ENCODE measurements at regions not wholly inside any gene's neighbourhood (a gene's known extent, or its start where the extent isn't known, plus 50 kb on each side); places are given as distances from the start of the nearest gene placed in this dataset.

DNA sequence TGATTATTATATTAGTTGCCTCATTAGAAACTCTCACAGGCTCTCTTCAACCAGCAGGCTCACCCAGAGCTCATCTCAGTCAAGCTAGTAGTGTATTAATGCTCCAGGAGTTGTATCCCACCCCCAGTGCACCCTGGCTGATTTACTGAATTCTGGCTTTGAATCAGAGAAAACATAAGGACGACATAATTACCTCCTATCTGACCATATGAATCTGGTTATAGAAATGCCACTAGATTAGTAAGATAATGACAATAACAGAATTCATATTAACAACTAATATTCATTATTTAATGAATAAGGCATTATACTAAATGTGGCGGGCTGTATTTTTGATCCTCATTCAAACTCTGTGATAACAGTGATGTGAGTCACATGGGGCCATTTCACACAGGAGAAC, 1066.7 kb downstream of the TTLL7 start:
- no peak for DNase-seq

DNA sequence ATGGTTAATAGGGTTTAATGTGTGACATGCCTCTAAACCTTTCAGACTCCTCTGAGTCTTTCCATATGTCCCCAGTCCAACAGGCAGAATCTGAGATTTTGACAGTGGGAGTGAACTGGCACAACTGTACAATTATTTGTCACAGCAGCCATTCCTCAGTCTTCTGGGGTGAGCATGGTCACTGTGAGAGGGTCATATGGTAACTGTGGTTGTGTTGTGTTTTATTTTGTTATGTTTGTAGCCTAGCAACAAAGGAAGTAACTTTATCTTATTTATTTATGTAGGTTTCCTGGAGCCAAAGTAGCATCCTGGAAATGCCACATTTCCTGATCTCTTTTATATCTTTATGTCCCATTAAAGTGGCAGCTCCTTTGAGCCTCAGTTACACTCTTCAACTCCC, 1067.9 kb downstream of the TTLL7 start:
- no peak for DNase-seq

DNA sequence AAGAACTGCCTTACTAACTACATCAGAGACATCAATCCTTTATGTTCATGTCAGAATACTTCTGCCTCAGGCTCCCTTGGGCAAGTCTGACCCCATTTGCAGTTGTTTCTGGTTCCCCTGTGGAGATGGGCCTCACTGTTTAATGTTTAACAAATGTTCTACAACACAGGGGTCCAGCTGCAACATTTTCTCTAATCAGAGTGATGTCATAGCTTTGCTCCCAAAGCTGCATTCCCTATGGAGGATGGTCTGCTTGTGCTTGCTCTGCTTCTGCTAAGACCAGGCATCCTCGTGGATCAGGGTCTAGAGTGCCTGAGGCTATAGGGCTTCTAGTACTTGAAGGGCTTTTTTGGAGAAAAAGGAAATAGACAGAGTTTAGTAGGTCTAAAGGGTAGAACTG, 1071.2 kb downstream of the TTLL7 start:
- DNase-seq, result no peak

DNA sequence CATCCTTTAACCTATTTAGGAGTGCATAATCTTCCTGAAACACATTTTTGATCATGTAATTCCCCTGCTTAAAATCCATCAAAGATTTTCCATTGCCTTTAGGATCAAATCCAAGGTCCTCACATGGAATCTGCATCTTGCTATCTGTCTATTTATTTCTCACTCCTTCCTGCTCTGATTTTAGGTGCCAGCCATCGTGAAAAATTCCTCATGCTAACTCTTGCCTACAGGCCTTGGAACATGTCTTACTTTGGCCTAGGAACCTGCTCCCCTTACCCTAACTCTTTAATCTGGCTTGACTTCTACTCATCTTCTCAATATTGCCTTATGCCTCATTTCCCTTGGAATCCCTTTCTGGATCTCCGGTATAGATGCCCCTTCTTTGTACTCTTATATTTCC, 1074.3 kb downstream of the TTLL7 start:
- DNase-seq, result no peak

DNA sequence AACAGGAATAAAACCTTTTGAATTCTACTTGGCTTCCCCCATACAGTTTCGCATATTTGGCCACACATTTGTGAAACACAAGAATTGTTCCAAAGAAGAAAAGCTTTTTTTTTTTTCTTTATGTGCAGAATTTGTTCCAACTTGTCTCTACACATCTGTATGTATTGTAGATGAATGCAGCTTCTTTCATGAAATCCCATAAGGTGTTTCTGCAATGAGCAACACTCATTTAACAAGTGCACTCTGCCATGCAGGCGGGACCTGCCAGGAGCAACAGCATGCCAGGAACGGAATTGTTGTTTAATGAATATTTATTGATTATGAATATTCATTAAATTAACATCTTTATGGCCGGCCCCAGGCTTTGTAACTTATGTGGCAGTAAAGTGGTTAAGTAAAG, 1075.0 kb downstream of the TTLL7 start:
- DNase-seq, result no peak

DNA sequence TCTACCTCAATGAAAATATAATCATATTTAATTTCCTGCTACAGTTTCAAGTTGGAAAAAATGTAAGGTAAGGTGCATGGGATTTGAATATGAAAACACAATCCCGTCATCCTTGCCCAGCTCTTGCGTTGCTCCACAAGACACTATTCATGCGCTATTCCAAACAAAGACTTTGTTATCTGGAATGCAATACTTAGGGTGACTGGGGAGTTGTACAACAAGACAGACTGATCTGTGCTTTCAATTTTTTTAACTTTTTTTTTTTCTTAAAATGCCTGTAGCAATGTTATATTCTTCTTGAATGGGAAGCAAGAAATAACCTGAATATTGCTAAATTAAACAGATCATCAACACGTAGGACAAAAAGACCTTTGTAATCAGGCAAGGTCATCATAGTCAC, 1077.2 kb downstream of the TTLL7 start:
- DNase-seq, result no peak

DNA sequence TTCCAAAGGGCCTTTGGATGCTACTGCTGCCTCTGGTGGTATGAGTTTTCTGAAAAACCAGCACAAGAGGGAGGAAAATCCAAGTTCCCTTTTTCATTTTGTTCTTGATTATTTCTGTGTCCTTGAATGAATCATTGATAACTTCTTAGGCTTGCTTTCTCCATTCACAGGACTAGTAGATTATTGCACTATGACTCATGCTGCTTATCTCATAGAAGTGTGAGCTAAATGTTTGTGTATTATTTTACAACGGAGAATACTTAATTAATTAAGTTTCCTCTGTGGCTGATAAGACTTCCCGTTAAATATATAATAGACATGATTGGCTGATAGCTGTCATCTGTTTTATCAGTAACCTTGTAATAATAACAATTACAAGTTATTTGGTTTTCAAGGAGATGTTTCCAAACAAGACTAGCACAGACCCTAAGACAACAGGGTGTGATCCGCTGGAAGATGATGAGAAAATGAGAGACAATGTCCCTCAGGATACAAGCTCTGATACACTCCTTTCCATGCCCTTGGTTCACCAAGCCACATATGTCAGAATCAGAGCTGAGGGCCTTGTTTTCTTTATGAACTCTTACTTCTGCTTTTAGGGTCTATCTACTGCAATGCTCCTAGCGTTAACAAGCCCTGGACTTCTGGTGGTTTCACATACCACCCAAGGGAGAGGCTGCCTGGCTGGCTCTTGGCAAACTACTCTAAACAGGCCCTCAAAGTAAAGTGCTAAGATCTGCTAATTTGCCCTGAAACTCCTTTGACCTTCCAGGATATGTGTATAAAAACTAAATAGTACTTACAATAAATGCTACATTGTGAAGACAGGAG, 1078.3 kb downstream of the TTLL7 start:
- DNase-seq, result no peak

DNA sequence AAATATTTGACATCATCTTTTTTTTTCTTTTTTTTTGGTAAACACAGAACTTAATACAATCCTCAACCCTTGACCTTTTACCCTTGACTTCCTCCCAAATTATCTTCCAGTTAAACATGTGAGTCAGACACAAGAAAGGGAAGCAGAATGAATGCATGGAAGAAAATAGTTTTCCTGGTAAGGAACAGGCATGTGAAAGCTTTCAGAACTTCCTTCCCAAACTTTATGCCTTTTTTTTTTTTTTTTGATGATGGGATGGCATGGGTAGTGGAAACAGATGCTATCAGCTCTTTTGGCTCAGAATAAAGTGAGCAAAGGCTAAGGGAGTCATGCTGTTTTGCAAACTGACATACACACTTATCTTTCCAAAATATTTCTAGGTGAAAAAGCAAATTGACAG, 1079.1 kb downstream of the TTLL7 start:
- no peak for DNase-seq

DNA sequence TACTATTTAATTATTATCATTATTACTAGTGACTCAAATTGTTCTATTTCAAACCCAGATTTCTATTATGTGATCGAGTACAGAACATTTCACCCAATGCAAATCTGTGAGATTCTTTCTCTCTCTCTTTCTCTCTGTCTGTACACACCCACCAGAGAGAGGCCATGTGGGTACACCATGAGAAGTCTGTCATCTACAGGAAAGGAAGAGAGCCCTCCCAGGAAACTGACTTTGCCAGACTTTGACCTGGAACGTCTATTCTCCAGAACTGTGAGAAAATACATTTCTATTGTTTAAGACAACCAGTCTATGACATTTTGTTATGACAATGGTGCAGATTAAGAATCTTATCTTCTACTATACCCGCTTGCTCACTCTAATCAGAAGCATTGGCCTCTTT, 1091.6 kb downstream of the TTLL7 start:
- DNase-seq, result no peak

DNA sequence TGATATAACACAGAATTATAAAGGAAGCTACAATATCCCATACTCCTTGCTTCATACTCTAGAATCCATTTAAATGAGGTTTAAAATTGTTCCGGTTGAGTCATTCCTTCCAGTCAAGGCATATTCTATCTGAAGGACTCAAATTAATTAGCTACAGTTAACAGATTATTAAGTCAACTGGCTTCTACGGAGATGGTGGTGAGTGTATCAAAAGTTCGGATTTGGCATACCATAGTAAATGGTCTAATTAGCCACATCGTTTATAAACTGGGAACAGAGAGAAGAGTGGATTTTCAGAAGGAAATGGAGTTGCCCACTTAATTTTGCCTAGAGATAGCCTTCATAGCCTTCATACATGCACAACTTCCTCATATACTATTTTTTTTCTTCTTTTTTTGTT, 1095.3 kb downstream of the TTLL7 start:
- DNase-seq, result no peak

DNA sequence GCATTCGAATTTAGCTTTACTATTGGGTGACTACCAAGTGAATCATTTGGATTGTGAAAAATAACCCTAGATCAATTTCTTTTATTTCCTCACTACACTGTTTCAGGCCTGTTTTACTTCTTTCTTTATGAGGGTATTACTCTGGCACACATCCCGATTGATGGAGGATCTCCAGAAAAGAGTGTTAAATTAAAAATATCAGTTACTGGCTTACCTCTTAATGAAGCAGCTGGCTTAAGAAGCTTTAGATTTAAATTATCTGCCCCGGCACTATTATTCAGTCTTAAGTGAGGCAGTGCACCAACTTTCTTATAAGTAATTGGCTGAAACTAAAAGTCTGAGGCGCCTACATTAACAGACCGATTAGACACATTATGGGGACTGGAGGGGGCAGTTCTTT, 1097.4 kb downstream of the TTLL7 start:
- no peak for DNase-seq

DNA sequence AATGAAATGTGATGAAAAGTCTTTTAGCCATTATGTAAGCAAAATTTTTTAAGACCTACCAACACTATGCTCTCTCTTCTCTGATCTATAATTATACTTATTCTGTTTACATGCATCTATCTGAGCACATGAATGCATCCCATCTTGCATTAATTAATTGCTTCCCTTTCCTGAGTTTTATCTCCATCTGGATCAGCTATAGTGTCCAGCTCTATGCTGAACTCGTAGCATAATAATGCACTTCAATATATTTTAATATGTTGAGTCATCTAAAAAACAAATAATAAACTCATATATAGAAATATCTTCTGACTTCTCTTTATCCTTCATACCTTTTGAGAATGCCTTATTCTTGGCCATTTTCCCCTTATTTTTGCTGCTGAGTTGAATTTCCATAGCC, 1097.8 kb downstream of the TTLL7 start:
- DNase-seq, result no peak

DNA sequence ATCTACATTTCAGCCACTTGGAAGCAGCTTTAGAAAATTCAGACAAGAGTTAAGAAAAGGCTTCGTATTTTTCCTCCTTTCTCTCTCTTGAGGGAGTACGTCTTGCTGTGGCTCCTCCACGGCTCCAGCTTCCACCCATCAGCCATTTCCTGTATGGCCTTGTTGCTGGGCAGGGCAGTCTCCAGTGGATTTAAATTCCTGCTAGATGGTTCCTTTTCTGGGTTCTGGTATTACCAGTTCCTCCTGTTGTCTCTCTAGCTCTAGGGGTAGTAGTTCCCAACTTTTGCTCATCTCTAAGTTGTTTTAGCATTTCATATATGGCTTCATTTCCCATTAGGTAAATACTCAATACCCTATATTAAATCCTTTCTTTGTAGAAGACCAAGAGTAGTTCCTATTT, 1098.3 kb downstream of the ADGRL2 start:
- no peak for DNase-seq

DNA sequence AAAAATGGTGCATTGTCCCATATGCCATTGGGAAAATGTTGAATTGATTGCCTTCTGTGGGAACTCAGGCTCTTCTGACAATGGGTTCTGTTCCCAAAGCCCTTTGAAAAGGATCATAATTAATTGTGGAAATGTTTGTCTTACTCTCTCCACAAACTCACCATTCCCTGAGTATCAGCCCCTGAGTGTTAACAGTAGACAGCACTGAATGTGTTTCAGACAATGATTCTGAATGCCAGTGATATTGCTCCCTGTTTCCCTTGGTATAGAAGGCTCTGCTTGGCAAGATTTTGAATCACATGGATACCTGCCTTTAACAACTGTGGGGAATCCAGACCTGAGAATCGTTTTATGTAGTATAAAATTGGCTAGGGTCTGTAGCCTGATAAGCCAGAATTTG, 1096.8 kb downstream of the ADGRL2 start:
- DNase-seq, result no peak

DNA sequence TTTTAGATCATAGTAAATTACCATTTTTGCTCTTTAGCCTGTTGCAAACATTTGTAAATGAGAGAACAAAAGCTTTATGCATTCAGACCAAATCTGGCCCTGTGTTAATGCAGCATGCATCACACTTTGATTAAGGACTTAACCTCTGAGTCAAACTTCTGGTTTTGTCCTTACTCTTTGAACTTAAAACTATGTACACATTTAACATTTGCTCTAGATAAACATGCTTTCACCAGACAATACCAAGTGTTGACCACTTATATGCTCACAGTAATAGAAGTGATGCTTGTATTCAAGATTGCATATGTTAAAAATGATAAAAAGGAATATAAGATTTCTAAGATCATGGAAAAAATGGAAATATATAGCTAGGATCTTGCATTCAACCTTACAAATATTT, 1095.3 kb downstream of the ADGRL2 start:
- DNase-seq, result no peak

DNA sequence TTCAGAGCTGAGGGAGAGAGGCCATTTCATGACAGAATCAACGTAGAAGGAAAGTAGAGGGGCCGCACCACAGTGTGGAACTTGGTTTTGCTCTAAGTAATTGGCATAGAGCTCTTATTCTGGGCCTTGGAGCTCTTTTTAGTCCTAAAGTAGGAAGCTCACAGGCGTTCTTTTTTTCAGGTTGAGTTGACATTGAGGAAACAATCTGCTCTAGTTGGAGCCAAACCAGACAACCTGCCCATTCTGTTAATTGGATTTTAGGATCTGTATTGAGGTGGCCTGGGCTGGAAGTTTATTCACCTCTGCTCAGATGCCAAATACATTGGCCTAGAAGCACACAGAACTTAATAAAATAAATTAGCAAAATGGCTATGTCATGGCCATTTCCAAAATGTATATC, 1093.9 kb downstream of the ADGRL2 start:
- DNase-seq, result no peak

DNA sequence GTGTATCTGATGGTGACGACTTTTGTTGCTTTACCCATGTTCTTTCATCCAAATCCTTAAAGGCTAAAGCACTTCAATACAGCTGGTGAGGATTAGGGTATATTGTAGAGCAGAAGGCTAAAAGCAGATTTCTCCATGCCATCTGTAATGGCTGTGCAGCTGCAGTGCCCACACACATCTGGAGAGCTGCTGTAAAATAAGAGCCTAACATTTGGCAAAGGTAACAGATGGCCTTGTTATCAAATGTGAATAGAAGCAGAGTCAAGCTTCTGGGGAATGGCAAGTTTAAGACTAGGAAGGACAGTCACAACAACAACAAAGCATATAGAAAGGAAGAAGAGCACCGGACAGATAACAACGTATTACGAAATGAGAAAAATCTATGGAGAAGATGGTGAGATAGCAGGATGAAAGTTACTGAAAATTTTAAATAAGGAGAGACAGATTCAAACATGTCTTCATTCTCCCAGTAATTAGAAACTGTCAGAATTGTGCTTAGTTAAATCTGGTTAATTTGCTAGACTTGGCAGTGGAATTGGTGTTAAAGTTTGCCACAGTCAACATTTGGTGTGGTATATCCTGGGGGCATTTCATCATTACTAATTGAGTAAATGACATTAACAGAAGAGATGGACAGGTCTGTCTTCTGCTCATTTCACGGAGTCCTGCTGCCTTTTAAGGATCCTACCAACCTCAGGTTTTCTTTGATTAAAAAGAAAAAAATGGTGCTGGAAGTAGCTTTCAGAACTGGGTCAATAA, 1093.2 kb downstream of the ADGRL2 start:
- no peak for DNase-seq

DNA sequence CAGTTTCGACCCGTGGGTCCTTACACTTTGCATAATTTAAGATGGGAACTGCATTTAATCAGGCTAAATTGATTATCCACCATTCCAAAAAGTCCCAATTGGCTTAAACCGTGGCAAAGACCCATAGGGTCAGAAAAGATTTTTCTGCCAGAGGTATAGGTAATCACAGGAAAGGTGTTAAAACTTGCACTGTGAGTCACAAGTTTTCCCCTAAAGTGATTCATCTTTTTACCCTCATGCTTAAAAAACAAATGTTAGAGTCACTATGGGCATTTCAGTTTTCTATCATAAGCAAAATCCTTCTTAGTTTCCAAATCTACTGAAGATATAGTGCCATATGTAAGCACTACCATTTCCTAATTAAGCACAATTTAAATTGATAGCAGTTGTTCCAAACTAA, 1079.8 kb downstream of the ADGRL2 start:
- no peak for DNase-seq

DNA sequence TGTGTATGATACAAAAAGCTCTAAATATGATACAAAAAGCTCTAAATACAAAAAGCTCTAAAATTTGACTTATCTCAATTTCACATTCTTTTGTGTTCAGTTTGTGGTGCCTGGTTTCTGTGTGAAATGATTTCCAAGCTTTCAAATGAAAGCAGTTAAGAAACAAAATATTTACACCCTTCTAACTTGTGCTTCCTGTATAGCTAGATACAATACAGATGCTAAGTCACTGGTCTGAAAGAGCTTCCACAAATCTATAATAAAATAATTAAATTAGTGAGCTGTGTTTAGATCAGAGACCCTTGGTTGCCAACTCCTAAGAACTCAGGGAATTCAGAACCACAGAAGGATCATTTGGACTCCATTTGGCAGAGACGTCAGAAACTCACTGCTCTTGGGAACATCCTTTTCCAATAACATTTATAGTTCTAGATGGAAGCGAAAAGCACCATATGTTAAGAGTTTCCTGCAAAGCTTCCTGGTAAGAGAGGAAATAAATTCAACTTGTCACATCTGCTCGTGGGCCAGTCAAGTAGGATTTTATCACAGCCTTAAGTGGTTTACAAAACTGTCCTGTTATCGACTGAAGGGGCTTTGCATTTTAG, 1079.1 kb downstream of the ADGRL2 start:
- DNase-seq, result no peak

DNA sequence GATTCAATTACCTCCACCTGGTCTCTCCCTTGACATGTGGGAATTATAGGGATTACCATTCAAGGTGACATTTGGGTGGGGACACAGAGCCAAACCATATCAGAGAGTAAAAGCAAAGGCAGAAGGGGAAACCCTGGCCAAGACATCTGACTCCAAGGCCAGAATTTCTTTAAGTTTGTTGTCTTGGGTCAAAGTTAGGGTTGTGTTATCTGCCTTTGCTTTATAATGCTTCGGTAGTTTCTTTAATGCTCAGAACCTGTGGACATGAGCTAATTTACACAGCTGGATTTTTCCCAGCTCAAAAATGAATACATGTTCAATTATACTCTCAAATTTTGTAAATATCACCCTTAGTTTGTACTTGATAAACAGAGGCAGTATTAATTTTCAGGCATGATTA, 1074.4 kb downstream of the ADGRL2 start:
- DNase-seq, result no peak

DNA sequence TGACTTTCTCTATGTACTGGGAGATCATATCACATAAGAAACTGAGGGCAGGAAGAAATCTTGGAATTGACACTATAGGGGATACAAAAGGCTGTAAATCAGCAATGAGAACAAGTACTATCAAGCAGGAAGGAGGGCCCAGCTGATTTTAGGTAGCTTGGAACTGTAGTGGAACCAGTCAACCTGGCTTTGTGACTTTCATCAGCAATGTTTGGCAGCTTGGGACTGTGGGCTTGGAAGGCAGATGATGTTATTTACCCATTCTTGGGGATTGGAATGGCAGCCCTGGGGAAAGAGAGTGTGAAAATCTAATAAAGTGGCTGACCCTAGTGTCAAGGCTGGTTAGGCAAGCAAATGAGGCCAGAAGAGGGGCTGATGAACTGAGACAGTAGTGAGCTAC, 1073.3 kb downstream of the ADGRL2 start:
- DNase-seq, result no peak

DNA sequence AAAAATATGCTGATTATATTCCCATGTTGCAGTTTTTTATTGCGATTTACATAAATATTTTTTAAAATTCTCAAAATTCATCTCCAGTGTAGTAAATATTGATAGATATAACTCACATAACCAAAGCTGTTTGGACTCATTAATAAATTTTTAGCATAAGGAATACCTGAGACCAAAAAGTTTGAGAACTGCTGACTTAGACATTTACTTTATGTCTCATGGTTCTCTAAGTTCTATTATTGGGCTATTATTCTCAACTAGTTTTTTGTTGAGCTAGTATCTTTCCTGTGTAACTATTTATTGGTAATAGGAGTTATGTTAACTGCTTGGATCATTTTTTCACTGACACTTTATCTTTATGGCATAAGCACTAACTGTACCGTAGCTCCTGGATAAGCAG, 1069.6 kb downstream of the ADGRL2 start:
- no peak for DNase-seq

DNA sequence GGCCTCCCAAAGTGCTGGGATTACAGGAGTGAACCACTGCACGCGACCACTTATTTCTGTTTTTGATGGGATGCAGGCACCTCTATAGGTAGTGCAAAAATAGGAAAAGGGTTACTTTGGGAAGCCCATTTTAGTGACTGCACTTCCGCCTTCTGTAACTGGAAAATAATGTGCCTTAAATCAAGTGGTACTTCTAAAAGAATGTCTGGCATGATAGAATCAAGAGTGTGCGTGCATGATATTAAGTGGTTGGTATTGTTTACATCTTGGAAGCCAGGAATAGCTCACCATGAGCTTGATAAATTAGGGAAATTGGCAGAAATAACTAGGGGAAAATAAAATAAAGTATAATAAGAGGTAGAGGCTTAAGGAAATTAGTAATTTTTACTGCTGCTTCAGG, 1067.0 kb downstream of the ADGRL2 start:
- DNase-seq, result no peak

DNA sequence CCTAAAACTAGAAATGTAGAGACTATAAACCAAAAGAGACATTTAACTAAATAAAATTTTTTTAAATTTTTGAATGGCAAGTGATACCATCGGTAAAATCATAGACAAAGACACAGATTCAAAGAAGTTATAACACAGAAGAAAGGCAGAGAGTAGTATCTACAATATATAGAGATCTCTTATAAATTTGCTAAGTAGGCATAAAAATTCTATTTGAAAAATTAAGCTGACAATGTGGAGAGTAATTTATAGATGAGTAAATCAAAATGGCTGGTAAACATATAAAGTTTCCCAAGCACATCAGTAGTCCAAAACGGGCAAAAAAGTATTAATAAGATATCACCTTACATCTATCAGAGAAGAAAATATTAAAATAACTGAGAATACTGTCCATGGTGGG, 1061.0 kb downstream of the ADGRL2 start:
- DNase-seq, result no peak
